Neural progenitor cell (in vitro differentiated cells): ENCODE measurements at regions not wholly inside any gene's neighbourhood (a gene's known extent, or its start where the extent isn't known, plus 50 kb on each side); places are given as distances from the start of the nearest gene placed in this dataset.

Experiments
- EZH2phosphoT487 ChIP-seq: fragments of 200-600 bp; sonication (generic); IDR thresholded peaks from 2 replicates; pipeline ENCODE4 v1.6.1; 2017; ENCODE audit warnings: antibody characterized with exemption
- TF ChIP-seq, protein P1 (sequence below): fragments of 200-600 bp; sonication (generic); IDR thresholded peaks from 2 replicates; pipeline ENCODE4 v1.5.1; 2017; ENCODE audit warnings: antibody characterized with exemption, mild to moderate bottlenecking

DNA sequence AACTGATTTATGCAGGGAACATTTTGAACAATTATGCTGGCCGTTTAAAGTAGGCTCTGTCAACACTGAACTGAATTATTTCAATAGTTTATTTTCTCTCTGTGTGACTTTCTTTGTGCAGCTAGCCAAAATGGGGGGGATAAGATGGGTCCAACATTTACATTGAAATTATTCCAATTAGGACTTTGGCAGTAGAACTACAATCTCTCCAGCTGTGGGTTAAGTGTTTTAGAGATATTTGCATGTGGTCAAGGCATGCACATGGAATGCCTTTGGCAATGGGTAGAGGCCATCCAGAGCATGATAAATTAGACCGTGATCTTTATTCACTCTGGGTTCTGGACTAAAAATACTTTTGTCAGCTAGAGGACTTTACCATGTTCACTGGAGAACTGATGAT is 107.9 kb upstream of the ELOVL6 start:
- TF ChIP-seq, protein P1, sequence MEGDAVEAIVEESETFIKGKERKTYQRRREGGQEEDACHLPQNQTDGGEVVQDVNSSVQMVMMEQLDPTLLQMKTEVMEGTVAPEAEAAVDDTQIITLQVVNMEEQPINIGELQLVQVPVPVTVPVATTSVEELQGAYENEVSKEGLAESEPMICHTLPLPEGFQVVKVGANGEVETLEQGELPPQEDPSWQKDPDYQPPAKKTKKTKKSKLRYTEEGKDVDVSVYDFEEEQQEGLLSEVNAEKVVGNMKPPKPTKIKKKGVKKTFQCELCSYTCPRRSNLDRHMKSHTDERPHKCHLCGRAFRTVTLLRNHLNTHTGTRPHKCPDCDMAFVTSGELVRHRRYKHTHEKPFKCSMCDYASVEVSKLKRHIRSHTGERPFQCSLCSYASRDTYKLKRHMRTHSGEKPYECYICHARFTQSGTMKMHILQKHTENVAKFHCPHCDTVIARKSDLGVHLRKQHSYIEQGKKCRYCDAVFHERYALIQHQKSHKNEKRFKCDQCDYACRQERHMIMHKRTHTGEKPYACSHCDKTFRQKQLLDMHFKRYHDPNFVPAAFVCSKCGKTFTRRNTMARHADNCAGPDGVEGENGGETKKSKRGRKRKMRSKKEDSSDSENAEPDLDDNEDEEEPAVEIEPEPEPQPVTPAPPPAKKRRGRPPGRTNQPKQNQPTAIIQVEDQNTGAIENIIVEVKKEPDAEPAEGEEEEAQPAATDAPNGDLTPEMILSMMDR, result no peak
- no peak for TF ChIP-seq EZH2phosphoT487
